ENCODE measurements at regions not wholly inside any gene's neighbourhood (a gene's known extent, or its start where the extent isn't known, plus 50 kb on each side); places are given as distances from the start of the nearest gene placed in this dataset.

DNA sequence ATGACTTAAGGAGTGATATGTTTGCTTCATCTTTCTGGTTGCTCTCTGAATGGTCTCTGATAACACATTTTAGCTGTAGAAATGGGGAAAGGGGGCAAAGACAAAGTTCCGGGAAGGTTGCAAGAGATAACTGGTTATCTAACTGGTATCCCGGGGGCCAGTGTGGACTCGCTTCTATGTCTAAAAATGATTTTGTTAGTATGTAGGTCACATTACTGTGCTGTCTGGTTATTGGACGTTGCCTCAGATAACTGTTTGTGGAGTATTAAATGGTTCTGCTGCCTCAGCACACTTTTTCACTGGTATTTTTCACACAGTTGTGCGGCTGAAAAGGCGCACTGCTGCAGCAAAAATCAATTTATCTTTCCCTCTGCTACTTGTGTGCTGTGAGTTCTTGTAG lies 63.0 kb upstream of the ZNF536 start:
- H3K9me3 ChIP-seq (ENCODE audit: control extremely low read depth in 1 of 3, control insufficient read depth in 2 of 3, insufficient read depth in 1 of 3, low read length in 2 of 3) = peaks cover 0 to 34% (median 0%) of the 10 kb centered on the region in 3 donors
- H4K20me1 ChIP-seq (ENCODE audit: control insufficient read depth, insufficient read depth, low read length, poor library complexity, severe bottlenecking) = no peaks in the 10 kb centered on the region
- TF ChIP-seq CTCF (IDR thresholded peaks at IDR 0.05) (no peak), EZH2 (IDR thresholded peaks at IDR 0.05; ENCODE audit: borderline replicate concordance, insufficient read depth, low read depth, low read length, poor library complexity, severe bottlenecking) (no peak)
- H3K9me3 Mint-ChIP-seq (ENCODE audit: insufficient read depth) = peaks cover 3% of the 10 kb centered on the region
- no peak overlapping the region for H3K4me2 ChIP-seq (replicated peaks; ENCODE audit: low read depth, low read length, poor library complexity, severe bottlenecking)
- no peaks in the 10 kb centered on the region for H3K36me3 ChIP-seq (replicated peaks in 1 of 2; ENCODE audit: control extremely low read depth in 1 of 2, control insufficient read depth in 1 of 2, extremely low read depth in 1 of 2, insufficient read depth in 2 of 2, low read length in 1 of 2)
- H3K9ac ChIP-seq (ENCODE audit: low read length) = no peak overlapping the region
- WGBS (ENCODE audit: insufficient coverage) = 81% methylated on average over 4 of the region's 6 CpGs
- no peak for ATAC-seq (ENCODE audit: low read depth)
- no peak for DNase-seq
- H3K4me3 ChIP-seq (ENCODE audit: control extremely low read depth in 1 of 5, extremely low read depth in 1 of 5, insufficient read depth in 1 of 5, low read depth in 2 of 5, low read length in 4 of 5) = no peak overlapping the region
- H3K27ac Mint-ChIP-seq = no peak overlapping the region
- no peaks in the 10 kb centered on the region for H3K4me1 Mint-ChIP-seq
- H3K79me2 ChIP-seq (ENCODE audit: control insufficient read depth, insufficient read depth, low read length) = no peaks in the 10 kb centered on the region
- no peak overlapping the region for H3K27ac ChIP-seq (ENCODE audit: low read length in 2 of 2)
- H3K27me3 ChIP-seq (replicated peaks in 1 of 4; ENCODE audit: control extremely low read depth in 1 of 4, control insufficient read depth in 3 of 4, insufficient read depth in 4 of 4, low read length in 3 of 4) = no peaks in the 10 kb centered on the region
- CTCF ChIA-PET = no interaction called here
- POLR2A ChIA-PET = no interaction called here
- no peak overlapping the region for H3K4me3 Mint-ChIP-seq
- H3K27me3 Mint-ChIP-seq = no peaks in the 10 kb centered on the region
- intact Hi-C loops (cut with micrococcal nuclease) = no loop called here
- H2AFZ ChIP-seq (ENCODE audit: insufficient read depth, low read depth, low read length, poor library complexity, severe bottlenecking) = no peak overlapping the region
- no peaks in the 10 kb centered on the region for H3K4me1 ChIP-seq (ENCODE audit: control insufficient read depth in 2 of 2, insufficient read depth in 2 of 2, low read length in 2 of 2)

- H3K27ac Mint-ChIP-seq = no peak overlapping the region
- Histone ChIP-seq H3K9ac (ENCODE audit: low read length) (no peak overlapping the region), H3K79me2 (ENCODE audit: control insufficient read depth, insufficient read depth, low read length) (no peaks in the 10 kb centered on the region), H3K9me3 (ENCODE audit: control extremely low read depth in 1 of 3, control insufficient read depth in 2 of 3, insufficient read depth in 1 of 3, low read length in 2 of 3) (peaks cover 0 to 41% (median 0%) of the 10 kb centered on the region in 3 donors), H3K4me1 (ENCODE audit: control insufficient read depth in 2 of 2, insufficient read depth in 2 of 2, low read length in 2 of 2) (no peaks in the 10 kb centered on the region), H3K27ac (ENCODE audit: low read length in 2 of 2) (no peak overlapping the region), H4K20me1 (ENCODE audit: control insufficient read depth, insufficient read depth, low read length, poor library complexity, severe bottlenecking) (no peaks in the 10 kb centered on the region), H3K27me3 (replicated peaks in 1 of 4; ENCODE audit: control extremely low read depth in 1 of 4, control insufficient read depth in 3 of 4, insufficient read depth in 4 of 4, low read length in 3 of 4) (no peaks in the 10 kb centered on the region), H2AFZ (ENCODE audit: insufficient read depth, low read depth, low read length, poor library complexity, severe bottlenecking) (no peak overlapping the region), H3K4me2 (replicated peaks; ENCODE audit: low read depth, low read length, poor library complexity, severe bottlenecking) (no peak overlapping the region), H3K36me3 (replicated peaks in 1 of 2; ENCODE audit: control extremely low read depth in 1 of 2, control insufficient read depth in 1 of 2, extremely low read depth in 1 of 2, insufficient read depth in 2 of 2, low read length in 1 of 2) (no peaks in the 10 kb centered on the region), H3K4me3 (ENCODE audit: control extremely low read depth in 1 of 5, extremely low read depth in 1 of 5, insufficient read depth in 1 of 5, low read depth in 2 of 5, low read length in 4 of 5) (no peak overlapping the region)
- 77% methylated on average over 3 of the region's 14 CpGs for WGBS (ENCODE audit: insufficient coverage)
- POLR2A ChIA-PET = no interaction called here
- ATAC-seq (ENCODE audit: low read depth) (no peak), DNase-seq (no peak)
- CTCF ChIA-PET = no interaction called here
- no peak for TF ChIP-seq EZH2 (IDR thresholded peaks at IDR 0.05; ENCODE audit: borderline replicate concordance, insufficient read depth, low read depth, low read length, poor library complexity, severe bottlenecking)
- TF ChIP-seq CTCF (IDR thresholded peaks at IDR 0.05) = no peak
- H3K9me3 Mint-ChIP-seq (ENCODE audit: insufficient read depth) = peaks cover 5% of the 10 kb centered on the region
- no peak overlapping the region for H3K4me3 Mint-ChIP-seq
- intact Hi-C loops (cut with micrococcal nuclease) = no loop called here
- H3K4me1 Mint-ChIP-seq = no peaks in the 10 kb centered on the region
- no peaks in the 10 kb centered on the region for H3K27me3 Mint-ChIP-seq
Observed at GRCh38 chr19:30309905-30310601, 62.1 kb upstream of the ZNF536 start.
